Adrenal gland (tissue), 9 donors: ENCODE measurements at regions not wholly inside any gene's neighbourhood (a gene's known extent, or its start where the extent isn't known, plus 50 kb on each side); places are given as distances from the start of the nearest gene placed in this dataset.

ENCODE experiments used
- DNase-seq, 7 donors: peaks; one replicate each; pipeline ENCODE4 v3.0.0-alpha.2; 2019 to 2020
- H3K27ac ChIP-seq, 5 donors: fragments of 200-600 bp; sonication (generic) in 4 of 5; 1 replicate in 3 of 5; 2 replicates in 2 of 5; pipeline versions ENCODE4 v1.5.1 to v1.8.0; 2016 to 2020; ENCODE audit warnings: mild to moderate bottlenecking in 1 of 5
- H3K27me3 ChIP-seq: fragments of 200-600 bp; 2 replicates; pipeline ENCODE4 v1.8.0; 2021
- H3K36me3 ChIP-seq, 2 donors: fragments of 200-600 bp; replicated peaks in 1 of 2; 1 replicate in 1 of 2; 2 replicates in 1 of 2; pipeline versions ENCODE4 v1.5.1 to v1.8.0; 2018 to 2022
- H3K4me1 ChIP-seq, 2 donors: fragments of 200-600 bp; replicated peaks in 1 of 2; 1 replicate in 1 of 2; 2 replicates in 1 of 2; pipeline versions ENCODE4 v1.5.1 to v1.8.0; 2018 to 2021
- H3K4me3 ChIP-seq, 4 donors: fragments of 200-600 bp; sonication (generic) in 3 of 4; one replicate each; pipeline ENCODE4 v1.5.1; 2016 to 2018
- H3K9me3 ChIP-seq, 3 donors: fragments of 200-600 bp; sonication (generic) in 1 of 3; replicated peaks in 1 of 3; 1 replicate in 2 of 3; 2 replicates in 1 of 3; pipeline versions ENCODE4 v1.5.1 to v1.8.0; 2016 to 2021
- CTCF ChIP-seq, 6 experiments: fragments of 450-650 bp in 4 of 6; fragments of 200-600 bp in 2 of 6; sonication (generic) in 1 of 6; IDR thresholded peaks; 1 replicate in 5 of 6; 2 replicates in 1 of 6; pipeline versions ENCODE4 v1.5.1 to v1.8.0; 2016 to 2021; ENCODE audit warnings: antibody characterized with exemption in 6 of 6, mild to moderate bottlenecking in 2 of 6, moderate library complexity in 1 of 6
- POLR2A ChIP-seq, 2 donors: fragments of 450-650 bp; IDR thresholded peaks; one replicate each; pipeline ENCODE4 v1.6.1; 2017; ENCODE audit warnings: antibody characterized with exemption in 2 of 2, mild to moderate bottlenecking in 2 of 2, moderate library complexity in 1 of 2
- WGBS, 4 donors: extraction: QIAGEN DNeasy Blood & Tissue Kit in 2 of 4; methylation state at CpG; one replicate each; pipeline versions ENCODE4 v1.1.5 to v1.1.7; 2013 to 2017; 5-methylcytosine and 5-hydroxymethylcytosine counted together
- intact Hi-C, 2 donors: fragments of 100-400 bp; cut with DNase I; formaldehyde crosslinking; loops; one replicate each; pipeline versions ENCODE4 v1.14.1 to v1.15.0; 2022 to 2023
- donor health status: healthy with polysubstance abuse.
- donor health status: Bipolar disorder and iron deficiency.
- donor health status: DM: yes; HTN: yes; CAD: no.
- donor health status: DM: no; HTN: no; CAD: no.
- donor health status: DM: no; HTN: no; CAD: no.

GRCh38 chr1:230542054-230542453 lies 100.2 kb upstream of the COG2 start:
- no peak for TF ChIP-seq POLR2A (IDR thresholded peaks at IDR 0.05)
- TF ChIP-seq CTCF (IDR thresholded peaks at IDR 0.05) = no peak
- H3K9me3 ChIP-seq = no peaks in the 10 kb centered on the region
- no peak for DNase-seq
- intact Hi-C loops = no loop called here
- H3K27ac ChIP-seq = no peak overlapping the region
- H3K36me3 ChIP-seq = no peaks in the 10 kb centered on the region
- H3K4me1 ChIP-seq = no peaks in the 10 kb centered on the region
- no peaks in the 10 kb centered on the region for H3K27me3 ChIP-seq
- no peak overlapping the region for H3K4me3 ChIP-seq

DNA sequence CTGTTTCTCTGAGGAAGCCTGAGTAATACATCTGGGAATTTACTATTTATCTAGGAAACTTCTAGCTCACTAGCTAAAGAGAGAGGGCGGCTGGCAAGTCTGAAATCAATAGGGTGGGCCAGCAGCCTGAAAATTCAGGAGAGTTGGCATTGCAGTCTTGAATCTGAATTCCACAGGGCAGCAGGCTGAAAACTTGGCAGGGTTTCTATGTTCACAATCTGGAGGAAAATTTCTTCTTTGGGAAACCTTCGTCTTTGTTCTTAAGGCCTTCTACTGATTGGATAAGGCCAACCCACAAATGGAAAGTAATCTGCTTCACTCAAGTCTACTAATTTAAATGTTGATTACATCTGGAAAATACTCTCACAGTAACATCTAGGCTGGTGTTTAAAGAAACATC lies 101.0 kb upstream of the COG2 start:
- no peak for TF ChIP-seq POLR2A (IDR thresholded peaks at IDR 0.05)
- no peak for TF ChIP-seq CTCF (IDR thresholded peaks at IDR 0.05)
- 68 to 91% (median 88%) methylated on average over 2 of the region's 2 CpGs for WGBS, 4 donors
- Histone ChIP-seq H3K4me1 (no peaks in the 10 kb centered on the region), H3K9me3 (no peaks in the 10 kb centered on the region), H3K4me3 (no peak overlapping the region), H3K27ac (no peak overlapping the region), H3K36me3 (no peaks in the 10 kb centered on the region), H3K27me3 (no peaks in the 10 kb centered on the region)
- intact Hi-C loops = no loop called here
- no peak for DNase-seq

DNA sequence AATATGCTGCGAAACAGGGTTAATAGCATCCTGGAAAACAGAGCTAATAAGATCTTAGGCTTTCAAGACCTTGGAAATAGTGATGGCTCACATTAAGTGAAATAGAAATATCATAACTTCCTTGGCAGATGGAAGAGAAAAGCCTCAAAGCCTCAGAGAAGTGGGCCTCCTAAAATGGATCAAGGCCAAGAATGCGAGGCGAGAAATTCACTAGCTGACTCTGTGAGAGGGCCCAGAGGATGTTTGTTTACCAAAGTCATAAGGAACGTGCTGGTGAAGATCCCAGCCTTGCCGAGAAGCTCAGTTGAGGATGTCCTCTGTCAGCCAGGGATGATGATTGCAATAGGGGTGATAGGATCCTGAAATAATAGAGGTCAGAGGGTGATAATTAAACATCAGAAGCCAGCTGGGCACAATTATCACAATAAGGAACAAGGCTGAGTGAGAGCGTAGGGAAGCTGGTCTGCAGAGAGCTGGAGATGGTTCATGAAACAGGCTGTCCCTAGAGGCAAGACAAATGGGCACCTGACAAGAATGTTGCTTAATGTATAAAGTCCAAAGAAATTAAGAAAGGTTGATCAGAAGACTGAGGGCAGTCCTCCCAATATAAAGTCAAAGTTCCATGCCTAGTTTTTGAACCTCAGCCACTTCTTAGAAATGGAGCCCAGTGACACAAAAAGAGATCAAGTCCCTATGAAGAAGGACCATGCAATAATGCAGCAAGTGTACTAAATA lies 101.7 kb upstream of the COG2 start:
- Histone ChIP-seq H3K4me3 (no peak overlapping the region), H3K9me3 (no peaks in the 10 kb centered on the region), H3K27ac (no peak overlapping the region), H3K36me3 (no peaks in the 10 kb centered on the region), H3K27me3 (no peaks in the 10 kb centered on the region), H3K4me1 (no peaks in the 10 kb centered on the region)
- no peak for DNase-seq
- TF ChIP-seq POLR2A (IDR thresholded peaks at IDR 0.05) (no peak), CTCF (IDR thresholded peaks at IDR 0.05) (no peak)
- intact Hi-C loops = no loop called here
- WGBS, 4 donors = 72 to 85% (median 73%) methylated on average over 6 of the region's 6 CpGs

- Histone ChIP-seq H3K36me3 (no peaks in the 10 kb centered on the region), H3K4me1 (no peaks in the 10 kb centered on the region), H3K9me3 (peaks cover 0 to 9% (median 0%) of the 10 kb centered on the region in 3 donors), H3K27me3 (no peaks in the 10 kb centered on the region), H3K27ac (no peak overlapping the region), H3K4me3 (no peak overlapping the region)
- DNase-seq = no peak
- intact Hi-C loops = no loop called here
- TF ChIP-seq CTCF (IDR thresholded peaks at IDR 0.05) (no peak), POLR2A (IDR thresholded peaks at IDR 0.05) (no peak)
- 71 to 85% (median 73%) methylated on average over 9 of the region's 9 CpGs for WGBS, 4 donors
These were observed 104.8 kb upstream of the COG2 start for GRCh38 chr1:230537456-230537855.
